OCI-LY7 (cell line): ENCODE measurements at regions not wholly inside any gene's neighbourhood (a gene's known extent, or its start where the extent isn't known, plus 50 kb on each side); places are given as distances from the start of the nearest gene placed in this dataset.

Source experiments
- BruUV-seq: library from RNA; stranded (reverse); fragments of 400-500 nt; replicated peaks from 2 replicates; lab custom pipeline; 2021; lab: Mats Ljungman, UMichigan
- CTCF ChIA-PET: fragments of 300-600 bp; sonication (Branson Sonifier 250); formaldehyde crosslinking; loops from one replicate; lab custom pipeline; 2022; ENCODE audit warnings: antibody characterized with exemption; ENCODE audit not compliant: unreplicated experiment; lab: Charles Lee
- POLR2A ChIA-PET: fragments of 300-600 bp; sonication (Branson Sonifier 250); formaldehyde crosslinking; loops from one replicate; lab custom pipeline; 2022; ENCODE audit warnings: antibody characterized with exemption; lab: Charles Lee
- DNase-seq: peaks from one replicate; pipeline ENCODE4 v3.0.0-alpha.2; 2015; ENCODE audit warnings: low spot score
- H2AFZ ChIP-seq: fragments of 200-600 bp; sonication (generic), shearing (Covaris generic); 2 replicates; pipeline ENCODE4 v1.6.1; 2014; ENCODE audit warnings: mild to moderate bottlenecking, antibody characterized with exemption, low read length, moderate library complexity
- H3K27ac ChIP-seq: fragments of 200-600 bp; sonication (generic); 2 replicates; pipeline ENCODE4 v1.5.1; 2014; ENCODE audit warnings: mixed run types, low read depth, mild to moderate bottlenecking, moderate library complexity, low read length, inconsistent platforms; ENCODE audit not compliant: poor library complexity, severe bottlenecking
- H3K36me3 ChIP-seq: fragments of 200-600 bp; sonication (generic); 2 replicates; pipeline ENCODE4 v1.6.1; 2014; ENCODE audit warnings: mild to moderate bottlenecking, antibody characterized with exemption, low read length, moderate library complexity, mixed read lengths; ENCODE audit not compliant: insufficient read depth
- H3K4me1 ChIP-seq: fragments of 200-600 bp; sonication (generic); 2 replicates; pipeline ENCODE4 v1.5.1; 2014; ENCODE audit warnings: mild to moderate bottlenecking, low read length; ENCODE audit not compliant: insufficient read depth, poor library complexity, severe bottlenecking
- H3K4me2 ChIP-seq: fragments of 200-600 bp; sonication (generic); 2 replicates; pipeline ENCODE4 v1.6.1; 2014; ENCODE audit warnings: mild to moderate bottlenecking, low read length
- H3K4me3 ChIP-seq: fragments of 200-600 bp; sonication (generic); 2 replicates; pipeline ENCODE4 v1.5.1; 2014; ENCODE audit warnings: mild to moderate bottlenecking, low read depth, low read length; ENCODE audit not compliant: poor library complexity, severe bottlenecking
- H3K79me2 ChIP-seq: fragments of 200-600 bp; sonication (generic); 2 replicates; pipeline ENCODE4 v1.6.1; 2016; ENCODE audit warnings: low read depth, mild to moderate bottlenecking, low read length, moderate library complexity, mixed read lengths; ENCODE audit not compliant: insufficient read depth
- H3K9me2 ChIP-seq: fragments of 200-600 bp; sonication (generic); 2 replicates; pipeline ENCODE4 v1.6.1; 2016; ENCODE audit warnings: mild to moderate bottlenecking, low read length, mixed read lengths; ENCODE audit not compliant: insufficient read depth
- H3K9me3 ChIP-seq: fragments of 200-600 bp; sonication (generic); 2 replicates; pipeline ENCODE4 v1.6.1; 2014; ENCODE audit warnings: mild to moderate bottlenecking, mixed run types, low read length, mixed read lengths
- H4K20me1 ChIP-seq: fragments of 200-600 bp; sonication (generic); 2 replicates; pipeline ENCODE4 v1.6.1; 2014; ENCODE audit warnings: mild to moderate bottlenecking, antibody characterized with exemption, low read length, moderate library complexity, mixed read lengths; ENCODE audit not compliant: insufficient read depth
- EZH2phosphoT487 ChIP-seq: fragments of 200-600 bp; sonication (generic); IDR thresholded peaks from 2 replicates; pipeline ENCODE4 v1.6.1; 2018; ENCODE audit warnings: low read depth, borderline replicate concordance, mild to moderate bottlenecking, mixed run types, antibody characterized with exemption, low read length, moderate library complexity, mixed read lengths
- intact Hi-C: fragments of 100-400 bp; cut with micrococcal nuclease; formaldehyde crosslinking; loops from one replicate; pipeline ENCODE4 v1.10.0; 2022; ENCODE audit not compliant: unreplicated experiment
- TF ChIP-seq, protein P1 (sequence below): fragments of 200-600 bp; sonication (generic); conservative IDR thresholded peaks from 2 replicates; pipeline ENCODE4 v1.5.1; 2014; ENCODE audit warnings: mild to moderate bottlenecking, antibody characterized with exemption, low read length, moderate library complexity, mixed read lengths

DNA sequence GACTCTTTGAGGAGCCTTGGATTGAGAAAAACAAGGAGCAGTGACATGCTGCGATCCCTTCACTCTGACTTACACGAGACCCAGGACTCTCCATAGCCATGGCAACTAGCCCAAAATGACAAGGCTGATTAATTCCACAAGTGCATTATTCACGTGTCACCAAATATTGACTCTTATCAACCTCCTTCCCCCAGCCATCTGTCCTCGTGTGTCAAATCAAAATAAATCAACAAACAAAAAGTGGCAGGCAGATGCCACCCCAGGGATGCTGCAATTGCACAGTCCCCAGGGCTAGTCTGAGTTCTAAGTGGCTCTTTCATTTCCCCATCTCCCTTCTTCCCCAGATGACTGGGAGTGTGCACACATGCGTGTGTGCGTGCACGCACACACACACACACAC, 104.9 kb downstream of the AQP9 start:
- Histone ChIP-seq H3K9me3 (no peaks in the 10 kb centered on the region), H3K4me3 (no peak overlapping the region), H4K20me1 (no peaks in the 10 kb centered on the region), H3K36me3 (no peaks in the 10 kb centered on the region), H2AFZ (no peak overlapping the region), H3K9me2 (no peaks in the 10 kb centered on the region), H3K4me1 (no peaks in the 10 kb centered on the region), H3K27ac (no peak overlapping the region), H3K79me2 (no peaks in the 10 kb centered on the region), H3K4me2 (no peak overlapping the region)
- intact Hi-C loops, result no loop called here
- ChIA-PET POLR2A (interaction anchor here (0.8 kb wide), 1 partner anchor 189 kb away, joined by 3 read pairs; no protein-coding TSS in a partner anchor), CTCF (no interaction called here)
- TF ChIP-seq, protein P1, sequence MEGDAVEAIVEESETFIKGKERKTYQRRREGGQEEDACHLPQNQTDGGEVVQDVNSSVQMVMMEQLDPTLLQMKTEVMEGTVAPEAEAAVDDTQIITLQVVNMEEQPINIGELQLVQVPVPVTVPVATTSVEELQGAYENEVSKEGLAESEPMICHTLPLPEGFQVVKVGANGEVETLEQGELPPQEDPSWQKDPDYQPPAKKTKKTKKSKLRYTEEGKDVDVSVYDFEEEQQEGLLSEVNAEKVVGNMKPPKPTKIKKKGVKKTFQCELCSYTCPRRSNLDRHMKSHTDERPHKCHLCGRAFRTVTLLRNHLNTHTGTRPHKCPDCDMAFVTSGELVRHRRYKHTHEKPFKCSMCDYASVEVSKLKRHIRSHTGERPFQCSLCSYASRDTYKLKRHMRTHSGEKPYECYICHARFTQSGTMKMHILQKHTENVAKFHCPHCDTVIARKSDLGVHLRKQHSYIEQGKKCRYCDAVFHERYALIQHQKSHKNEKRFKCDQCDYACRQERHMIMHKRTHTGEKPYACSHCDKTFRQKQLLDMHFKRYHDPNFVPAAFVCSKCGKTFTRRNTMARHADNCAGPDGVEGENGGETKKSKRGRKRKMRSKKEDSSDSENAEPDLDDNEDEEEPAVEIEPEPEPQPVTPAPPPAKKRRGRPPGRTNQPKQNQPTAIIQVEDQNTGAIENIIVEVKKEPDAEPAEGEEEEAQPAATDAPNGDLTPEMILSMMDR, result no peak
- TF ChIP-seq EZH2phosphoT487, result no peak
- DNase-seq, result no peak
- BruUV-seq, result no TSS peak

DNA sequence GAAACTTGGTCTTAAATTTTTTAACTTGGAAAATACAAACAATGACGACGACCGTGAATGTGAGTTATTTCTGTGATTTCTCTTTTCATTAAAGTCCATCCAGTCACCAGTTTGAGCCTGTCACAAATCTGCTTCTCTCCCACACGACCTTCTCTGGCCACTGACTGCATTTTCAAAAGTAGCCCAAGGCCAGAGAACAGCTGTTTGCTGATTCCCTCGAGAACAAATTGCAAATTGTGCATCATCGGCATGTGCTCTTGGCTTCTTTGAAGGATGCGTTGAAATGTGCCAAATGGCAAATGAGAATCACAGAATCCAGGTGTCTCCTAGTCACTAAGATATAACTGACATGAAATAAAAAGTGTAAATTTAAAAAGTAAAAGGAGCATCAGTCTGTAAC, 106.4 kb downstream of the AQP9 start:
- DNase-seq, result no peak
- Histone ChIP-seq H3K27ac (no peak overlapping the region), H3K9me3 (no peaks in the 10 kb centered on the region), H3K9me2 (no peaks in the 10 kb centered on the region), H3K4me3 (no peak overlapping the region), H3K4me2 (no peak overlapping the region), H4K20me1 (no peaks in the 10 kb centered on the region), H2AFZ (no peak overlapping the region), H3K36me3 (no peaks in the 10 kb centered on the region), H3K4me1 (no peaks in the 10 kb centered on the region), H3K79me2 (no peaks in the 10 kb centered on the region)
- BruUV-seq, result no TSS peak
- POLR2A ChIA-PET, result no interaction called here
- intact Hi-C loops, result no loop called here
- CTCF ChIA-PET, result no interaction called here
- TF ChIP-seq, protein P1, result no peak
- TF ChIP-seq EZH2phosphoT487, result no peak

DNA sequence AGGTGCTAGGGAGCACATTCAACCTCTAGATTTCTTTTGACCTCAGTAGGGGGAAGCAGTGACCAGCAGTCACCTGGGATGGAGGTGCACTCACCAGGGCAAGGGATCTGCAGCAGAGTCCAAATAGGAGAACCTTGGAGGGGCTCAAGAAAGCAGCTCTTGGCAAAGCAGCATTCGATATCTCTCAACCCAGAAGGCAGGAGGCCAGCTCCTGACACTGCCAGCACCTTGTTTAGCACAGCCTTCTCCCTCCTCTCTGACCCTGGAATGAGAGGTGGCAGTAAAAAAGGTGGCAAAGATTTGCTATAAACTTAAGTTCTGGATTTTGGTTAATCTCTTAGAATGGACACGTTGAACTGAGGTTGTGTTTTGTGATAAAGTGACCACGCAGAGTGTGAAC, 107.9 kb downstream of the AQP9 start:
- no peak for DNase-seq
- H3K4me3 ChIP-seq, result no peak overlapping the region
- ChIA-PET POLR2A (no interaction called here), CTCF (no interaction called here)
- H3K9me3 ChIP-seq, result no peaks in the 10 kb centered on the region
- H3K79me2 ChIP-seq, result no peaks in the 10 kb centered on the region
- H3K4me1 ChIP-seq, result no peaks in the 10 kb centered on the region
- no peak overlapping the region for H2AFZ ChIP-seq
- no peak overlapping the region for H3K27ac ChIP-seq
- H3K9me2 ChIP-seq, result no peaks in the 10 kb centered on the region
- H4K20me1 ChIP-seq, result no peaks in the 10 kb centered on the region
- H3K4me2 ChIP-seq, result no peak overlapping the region
- TF ChIP-seq EZH2phosphoT487, result no peak
- TF ChIP-seq, protein P1, result no peak
- no TSS peak for BruUV-seq
- no peaks in the 10 kb centered on the region for H3K36me3 ChIP-seq
- intact Hi-C loops, result no loop called here
